Right renal pelvis (tissue), 4 donors: ENCODE measurements at regions not wholly inside any gene's neighbourhood (a gene's known extent, or its start where the extent isn't known, plus 50 kb on each side); places are given as distances from the start of the nearest gene placed in this dataset.

Experiments
- DNase-seq, 4 donors: peaks; one replicate each; pipeline ENCODE4 v3.0.0-alpha.2; 2013; ENCODE audit warnings: low read depth in 4 of 4, low spot score in 3 of 4, missing footprints in 1 of 4

DNA sequence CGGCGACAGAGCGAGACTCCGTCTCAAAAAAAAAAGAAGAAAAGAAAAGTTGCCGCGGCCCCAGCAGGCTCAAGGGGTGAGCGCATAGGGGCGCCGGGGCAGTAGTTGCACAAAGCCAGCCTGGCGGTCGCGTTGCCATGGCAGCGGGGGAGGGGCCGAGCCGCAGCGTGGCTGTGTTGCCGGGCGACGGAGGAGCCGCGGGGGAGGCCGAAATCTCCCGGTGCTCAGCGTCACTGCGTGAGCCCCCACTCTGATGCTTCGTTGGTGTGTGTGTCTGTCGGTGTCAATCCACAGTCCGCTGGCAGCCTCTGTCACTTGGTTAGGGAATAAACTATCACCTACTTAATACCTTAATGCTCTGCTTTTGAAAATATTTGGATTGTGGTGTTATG lies 82.9 kb upstream of the C1QTNF9B start:
- DNase-seq = peak; percentile 65 to 74 (median 68)

- no peak for DNase-seq
These were observed 86.4 kb upstream of the C1QTNF9B start for GRCh38 chr13:23983671-23984070.

DNA sequence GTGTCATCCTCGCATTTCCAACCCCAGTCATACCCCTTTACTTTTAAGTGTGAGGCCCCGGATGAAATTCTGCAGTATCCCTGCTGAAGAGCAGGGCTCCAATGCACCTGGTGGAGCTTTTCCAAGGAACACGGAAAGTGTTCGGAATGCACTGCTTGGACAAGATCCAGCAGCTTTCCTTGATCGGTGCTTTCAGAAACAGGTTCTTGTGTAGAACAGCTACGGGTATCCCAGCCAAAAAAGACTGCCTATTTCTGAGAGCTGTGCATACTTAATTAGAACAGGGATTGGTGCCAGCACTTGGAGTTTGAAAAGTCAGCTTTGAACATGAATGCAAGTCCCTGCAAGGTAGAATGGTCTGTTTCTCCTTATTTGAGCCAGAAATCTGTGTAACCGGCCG lies 87.2 kb upstream of the C1QTNF9B start:
- no peak for DNase-seq

GRCh38 chr13:23985060-23985459 lies 87.8 kb upstream of the C1QTNF9B start:
- no peak for DNase-seq

DNA sequence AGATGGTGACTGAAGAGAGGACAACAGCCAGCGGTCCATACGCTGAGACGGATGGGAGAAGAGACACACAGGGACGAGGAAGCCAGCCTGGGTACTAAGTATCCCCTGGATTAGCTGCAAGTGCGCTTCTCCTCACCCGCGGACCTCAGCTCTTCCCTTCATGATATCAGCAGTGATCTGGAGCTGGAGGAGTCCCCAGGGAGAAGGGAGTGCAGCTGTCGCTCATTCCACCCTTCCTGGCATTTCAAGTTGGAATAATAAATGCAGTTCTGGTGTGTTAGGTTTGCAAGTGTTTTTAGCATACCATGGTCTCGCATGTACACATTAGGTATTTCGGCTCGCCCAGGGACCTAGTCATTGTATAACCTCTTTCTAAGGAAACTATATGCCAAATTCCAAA lies 88.5 kb upstream of the C1QTNF9B start:
- no peak for DNase-seq

- DNase-seq = no peak
These were observed 89.3 kb upstream of the C1QTNF9B start for GRCh38 chr13:23986619-23987018.

GRCh38 chr13:23987331-23987894 lies 90.1 kb upstream of the C1QTNF9B start:
- DNase-seq = no peak

- no peak for DNase-seq
These were observed 91.3 kb upstream of the C1QTNF9B start for GRCh38 chr13:23988546-23989122.

GRCh38 chr13:23990455-23990854 lies 93.2 kb upstream of the C1QTNF9B start:
- no peak for DNase-seq

DNA sequence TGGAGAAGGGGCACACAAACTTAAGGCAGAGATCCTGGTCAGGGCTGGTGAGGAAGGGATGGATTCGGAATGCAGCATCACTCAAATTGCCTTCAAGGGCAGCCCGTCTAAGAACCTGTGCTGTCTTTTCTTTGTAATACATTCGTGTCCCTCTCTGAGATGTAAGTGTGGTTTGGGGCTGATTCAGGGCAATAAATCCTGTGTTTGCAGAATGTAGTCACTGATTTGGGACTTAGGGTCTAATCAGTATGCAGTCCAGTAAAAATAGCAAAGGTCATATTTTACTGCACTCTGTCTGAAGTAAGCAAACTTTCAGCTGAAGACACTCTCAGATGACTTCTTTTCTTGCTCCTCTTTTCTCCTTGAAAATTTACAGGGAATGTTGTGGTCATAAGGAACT lies 93.8 kb upstream of the C1QTNF9B start:
- DNase-seq = no peak

GRCh38 chr13:23992781-23993679 lies 95.7 kb upstream of the C1QTNF9B start:
- DNase-seq = no peak

GRCh38 chr13:23993680-23993985 lies 96.3 kb upstream of the C1QTNF9B start:
- no peak for DNase-seq

- DNase-seq = no peak
These were observed 98.2 kb upstream of the C1QTNF9B start for GRCh38 chr13:23995283-23996073.

DNA sequence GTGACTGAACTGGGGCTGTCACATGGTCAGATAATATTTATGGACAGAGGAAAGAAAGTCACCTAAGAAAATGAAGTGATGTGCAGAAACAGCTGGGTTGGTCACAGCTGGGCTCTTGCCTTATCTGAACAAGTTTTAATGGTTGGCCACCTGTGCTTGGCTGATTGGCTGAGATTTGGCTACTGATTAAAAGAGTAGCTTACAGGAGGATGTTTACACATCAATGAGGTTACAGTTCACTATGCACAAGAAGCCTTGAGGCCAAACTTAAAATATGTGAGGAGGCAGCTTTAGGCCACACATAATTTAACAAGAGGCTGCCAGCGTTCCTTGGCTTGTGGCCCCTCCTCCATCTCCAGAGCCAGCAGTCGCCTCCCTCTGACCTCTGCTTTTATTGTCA lies 99.2 kb upstream of the C1QTNF9B start:
- no peak for DNase-seq

GRCh38 chr13:23999424-23999823 lies 102.1 kb upstream of the C1QTNF9B start:
- no peak for DNase-seq

GRCh38 chr13:24002206-24002815 lies 105.0 kb upstream of the C1QTNF9B start:
- no peak for DNase-seq

DNA sequence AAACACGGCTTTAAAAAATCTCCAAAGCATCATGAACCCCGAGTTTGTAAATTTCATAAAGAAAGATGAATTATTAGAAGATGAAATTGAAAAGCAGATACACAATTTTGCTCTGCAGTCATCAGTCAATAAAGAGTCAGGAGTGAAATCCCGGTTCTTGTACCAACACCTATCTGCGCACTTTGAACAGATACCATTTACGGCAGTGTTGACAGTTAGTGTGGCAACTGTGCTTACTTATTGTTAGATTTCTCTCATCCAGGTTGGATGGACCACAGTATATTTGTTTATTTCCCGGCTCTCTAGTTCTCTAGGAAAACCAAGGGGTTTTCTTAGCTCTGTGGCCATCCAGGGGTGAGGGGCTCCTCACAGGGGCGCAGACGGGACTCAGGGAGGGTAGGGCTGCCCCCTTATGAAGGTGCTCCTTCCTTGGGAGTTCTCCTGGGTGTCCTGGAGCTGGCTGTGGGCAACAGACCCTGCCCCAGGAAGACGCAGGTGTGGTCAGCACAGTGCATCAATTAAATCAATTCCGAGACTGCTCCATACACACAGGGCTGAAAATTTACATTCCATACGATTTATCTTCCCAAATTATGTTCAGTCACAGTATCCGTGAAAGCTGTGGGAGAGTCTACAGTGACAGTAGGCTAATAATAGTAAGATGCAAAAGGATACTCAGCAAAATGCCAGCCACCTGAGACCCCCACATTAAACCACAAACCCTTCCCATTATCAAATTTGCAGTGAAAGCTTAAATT lies 107.0 kb upstream of the C1QTNF9B start:
- no peak for DNase-seq

DNA sequence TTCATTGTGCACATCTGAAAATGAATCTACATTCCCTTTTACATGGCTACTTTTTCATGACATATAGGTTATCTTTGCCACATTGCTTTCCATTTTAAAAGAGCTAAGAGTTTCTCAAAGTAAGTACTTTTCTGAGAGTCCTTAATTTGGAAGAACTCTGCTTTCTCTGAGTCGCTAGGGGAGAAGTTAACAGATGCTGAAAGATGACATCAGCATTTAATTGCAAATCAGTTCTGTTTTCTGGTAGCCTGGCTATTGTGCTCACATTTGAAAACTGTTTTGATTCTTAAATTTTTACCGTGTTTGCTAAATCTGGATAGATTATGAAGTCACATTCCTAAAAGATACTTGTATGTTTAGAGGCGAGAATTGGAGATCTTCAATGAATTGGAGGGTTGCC lies 107.7 kb upstream of the C1QTNF9B start:
- DNase-seq = no peak

GRCh38 chr13:24005755-24006281 lies 108.5 kb upstream of the C1QTNF9B start:
- no peak for DNase-seq
